HG02642 (cell line): ENCODE measurements at regions not wholly inside any gene's neighbourhood (a gene's known extent, or its start where the extent isn't known, plus 50 kb on each side); places are given as distances from the start of the nearest gene placed in this dataset.

Experiments used
- ATAC-seq: cut with Tn5 transposase; IDR thresholded peaks from one replicate; pipeline ENCODE4 v1.9.1; 2021; ENCODE audit warnings: mild to moderate bottlenecking; ENCODE audit not compliant: unreplicated experiment, poor library complexity

- no peak for ATAC-seq
These were observed 130.4 kb downstream of the C11orf87 start for GRCh38 chr11:109552376-109552775.

GRCh38 chr11:109553284-109553683, 131.3 kb downstream of the C11orf87 start:
- no peak for ATAC-seq

- ATAC-seq, result no peak
These were observed 133.0 kb downstream of the C11orf87 start for GRCh38 chr11:109554951-109555350.

GRCh38 chr11:109564241-109564640, 142.3 kb downstream of the C11orf87 start:
- no peak for ATAC-seq

GRCh38 chr11:109582470-109582869, 160.5 kb downstream of the C11orf87 start:
- ATAC-seq, result no peak

- no peak for ATAC-seq
These were observed 162.3 kb downstream of the C11orf87 start for GRCh38 chr11:109584001-109584972.

GRCh38 chr11:109586789-109587188, 164.8 kb downstream of the C11orf87 start:
- no peak for ATAC-seq

- no peak for ATAC-seq
These were observed 168.8 kb downstream of the C11orf87 start for GRCh38 chr11:109590782-109591181.

- no peak for ATAC-seq
These were observed 175.3 kb downstream of the C11orf87 start for GRCh38 chr11:109597336-109597735.

- ATAC-seq, result no peak
These were observed 182.8 kb downstream of the C11orf87 start for GRCh38 chr11:109604481-109605400.

GRCh38 chr11:109606256-109606655, 184.3 kb downstream of the C11orf87 start:
- no peak for ATAC-seq

GRCh38 chr11:109609454-109610185, 187.6 kb downstream of the C11orf87 start:
- no peak for ATAC-seq

GRCh38 chr11:109612496-109612895, 190.5 kb downstream of the C11orf87 start:
- no peak for ATAC-seq

GRCh38 chr11:109619498-109619897, 197.5 kb downstream of the C11orf87 start:
- no peak for ATAC-seq

- ATAC-seq, result no peak
These were observed 207.7 kb downstream of the C11orf87 start for GRCh38 chr11:109629734-109630133.

GRCh38 chr11:109641549-109641948, 219.6 kb downstream of the C11orf87 start:
- ATAC-seq, result no peak

- ATAC-seq, result no peak
These were observed 222.2 kb downstream of the C11orf87 start for GRCh38 chr11:109644152-109644551.

- ATAC-seq, result no peak
These were observed 226.8 kb downstream of the C11orf87 start for GRCh38 chr11:109648804-109649203.

GRCh38 chr11:109654091-109654490, 232.1 kb downstream of the C11orf87 start:
- no peak for ATAC-seq

- no peak for ATAC-seq
These were observed 236.2 kb downstream of the C11orf87 start for GRCh38 chr11:109658190-109658589.
